ENCODE measurements at regions not wholly inside any gene's neighbourhood (a gene's known extent, or its start where the extent isn't known, plus 50 kb on each side); places are given as distances from the start of the nearest gene placed in this dataset.
"Not testable (repeated sequence)": the region's sequence is repeated elsewhere in the genome, so short reads cannot be mapped to it uniquely, and the experiment has no call there.

GRCh38 chr2:870426-870825 lies 80.2 kb upstream of the SNTG2 start:
- no peak for TF ChIP-seq CTCF (conservative IDR thresholded peaks at IDR 0.05; ENCODE audit: low read length)
- no peak for DNase-seq (ENCODE audit: low read depth)
- H3K4me3 ChIP-seq (ENCODE audit: low read length) = no peak overlapping the region

- H3K4me3 ChIP-seq (ENCODE audit: low read length) = no peak overlapping the region
- no peak for DNase-seq (ENCODE audit: low read depth)
- no peak for TF ChIP-seq CTCF (conservative IDR thresholded peaks at IDR 0.05; ENCODE audit: low read length)
Measured at GRCh38 chr2:869894-870293, 80.8 kb upstream of the SNTG2 start.

GRCh38 chr2:869357-869871 lies 81.2 kb upstream of the SNTG2 start:
- TF ChIP-seq CTCF (conservative IDR thresholded peaks at IDR 0.05; ENCODE audit: low read length) = no peak
- no peak for DNase-seq (ENCODE audit: low read depth)
- no peak overlapping the region for H3K4me3 ChIP-seq (ENCODE audit: low read length)

- not testable (repeated sequence) for H3K4me3 ChIP-seq (ENCODE audit: low read length); DNase-seq (ENCODE audit: low read depth)
Measured at GRCh38 chr2:868857-869256, 81.8 kb upstream of the SNTG2 start.

- no peak for DNase-seq (ENCODE audit: low read depth)
- TF ChIP-seq CTCF (conservative IDR thresholded peaks at IDR 0.05; ENCODE audit: low read length) = no peak
Measured at GRCh38 chr2:867296-867695, 83.4 kb upstream of the SNTG2 start.

GRCh38 chr2:866887-867286 lies 83.8 kb upstream of the SNTG2 start:
- TF ChIP-seq CTCF (conservative IDR thresholded peaks at IDR 0.05; ENCODE audit: low read length) = no peak
- no peak for DNase-seq (ENCODE audit: low read depth)
- H3K4me3 ChIP-seq (ENCODE audit: low read length) = no peak overlapping the region

More at GRCh38 chr2:867296-867695, 83.4 kb upstream of the SNTG2 start:
- H3K4me3 ChIP-seq (ENCODE audit: low read length) = no peak overlapping the region

- no peak for DNase-seq (ENCODE audit: low read depth)
- TF ChIP-seq CTCF (conservative IDR thresholded peaks at IDR 0.05; ENCODE audit: low read length) = no peak
- H3K4me3 ChIP-seq (ENCODE audit: low read length) = no peak overlapping the region
Measured at GRCh38 chr2:866009-866680, 84.5 kb upstream of the SNTG2 start.
